ENCODE measurements at regions not wholly inside any gene's neighbourhood (a gene's known extent, or its start where the extent isn't known, plus 50 kb on each side); places are given as distances from the start of the nearest gene placed in this dataset.

- TF ChIP-seq CTCF (IDR thresholded peaks at IDR 0.05; ENCODE audit: extremely low read depth in 1 of 2, insufficient read depth in 1 of 2, low read depth in 1 of 2, low read length in 2 of 2) (no peak), POLR2AphosphoS5 (IDR thresholded peaks at IDR 0.05; ENCODE audit: insufficient read depth, low read depth, low read length) (no peak), MAX (IDR thresholded peaks at IDR 0.05; ENCODE audit: insufficient read depth, insufficient read length) (no peak)
Measured at GRCh38 chr12:43290836-43291235, 261.2 kb downstream of the ADAMTS20 start.

All from endothelial cell of umbilical vein (primary cell).